Esophagus muscularis mucosa (tissue), 4 donors: ENCODE measurements at regions not wholly inside any gene's neighbourhood (a gene's known extent, or its start where the extent isn't known, plus 50 kb on each side); places are given as distances from the start of the nearest gene placed in this dataset.

Experiments
- DNase-seq: peaks from one replicate; pipeline ENCODE4 v3.0.0-alpha.2; 2017; ENCODE audit errors: extremely low spot score
- H3K27ac ChIP-seq, 4 donors: fragments of 200-600 bp; sonication (generic); replicated peaks in 1 of 4; 1 replicate in 3 of 4; 2 replicates in 1 of 4; pipeline ENCODE4 v1.5.1; 2016 to 2019; ENCODE audit warnings: mild to moderate bottlenecking in 1 of 4
- H3K27me3 ChIP-seq, 4 donors: fragments of 200-600 bp; sonication (generic); one replicate each; pipeline versions ENCODE4 v1.5.1 to v1.6.0; 2016 to 2019
- H3K36me3 ChIP-seq, 4 donors: fragments of 200-600 bp; sonication (generic); one replicate each; pipeline ENCODE4 v1.5.1; 2016 to 2019
- H3K4me1 ChIP-seq, 4 donors: fragments of 200-600 bp; sonication (generic); one replicate each; pipeline ENCODE4 v1.5.1; 2016 to 2019
- H3K4me3 ChIP-seq, 4 donors: fragments of 200-600 bp; sonication (generic); 1 replicate in 2 of 4; 2 replicates in 2 of 4; pipeline ENCODE4 v1.5.1; 2016 to 2019; ENCODE audit warnings: mild to moderate bottlenecking in 4 of 4, moderate library complexity in 1 of 4
- H3K9me3 ChIP-seq, 4 donors: fragments of 200-600 bp; sonication (generic); 1 replicate in 3 of 4; 2 replicates in 1 of 4; pipeline ENCODE4 v1.5.1; 2016 to 2019
- CTCF ChIP-seq, 3 experiments: fragments of 200-600 bp in 2 of 3; fragments of 450-650 bp in 1 of 3; sonication (generic) in 2 of 3; IDR thresholded peaks; one replicate each; pipeline ENCODE4 v1.5.1; 2017 to 2019; ENCODE audit warnings: antibody characterized with exemption in 3 of 3, mild to moderate bottlenecking in 2 of 3, moderate library complexity in 1 of 3
- EP300 ChIP-seq: sonication (generic); formaldehyde crosslinking; IDR thresholded peaks from one replicate; pipeline ENCODE4 v1.6.1; 2017; ENCODE audit warnings: antibody characterized with exemption
- POLR2A ChIP-seq: fragments of 450-650 bp; IDR thresholded peaks from one replicate; pipeline ENCODE4 v1.6.1; 2017; ENCODE audit warnings: antibody characterized with exemption, moderate library complexity, mild to moderate bottlenecking, low read depth
- POLR2AphosphoS5 ChIP-seq, 2 donors: sonication (generic); formaldehyde crosslinking; IDR thresholded peaks; one replicate each; pipeline ENCODE4 v1.6.1; 2017; ENCODE audit warnings: antibody characterized with exemption in 2 of 2
- WGBS: methylation state at CpG from one replicate; pipeline ENCODE4 v1.1.5; 2018; 5-methylcytosine and 5-hydroxymethylcytosine counted together
- intact Hi-C: fragments of 100-400 bp; cut with DNase I; formaldehyde crosslinking; loops from one replicate; pipeline ENCODE4 v1.15.1; 2023

- intact Hi-C loops: no loop called here
- H3K36me3 ChIP-seq: no peaks in the 10 kb centered on the region
- no peaks in the 10 kb centered on the region for H3K9me3 ChIP-seq
- DNase-seq: no peak
- no peak overlapping the region for H3K27ac ChIP-seq
- H3K4me3 ChIP-seq: no peak overlapping the region
- TF ChIP-seq POLR2AphosphoS5 (IDR thresholded peaks at IDR 0.05) (no peak), EP300 (no peak), POLR2A (no peak), CTCF (IDR thresholded peaks at IDR 0.05) (no peak)
- WGBS: 51% methylated on average over 2 of the region's 2 CpGs
- no peaks in the 10 kb centered on the region for H3K27me3 ChIP-seq
- no peaks in the 10 kb centered on the region for H3K4me1 ChIP-seq
Observed at GRCh38 chr5:21603796-21604195, 1249.3 kb downstream of the CDH12 start.

- H3K36me3 ChIP-seq: no peaks in the 10 kb centered on the region
- TF ChIP-seq EP300 (no peak), POLR2AphosphoS5 (IDR thresholded peaks at IDR 0.05) (no peak), POLR2A (no peak), CTCF (IDR thresholded peaks at IDR 0.05) (no peak)
- H3K9me3 ChIP-seq: no peaks in the 10 kb centered on the region
- no peak overlapping the region for H3K27ac ChIP-seq
- no peak overlapping the region for H3K4me3 ChIP-seq
- H3K27me3 ChIP-seq: no peaks in the 10 kb centered on the region
- no peak for DNase-seq
- no peaks in the 10 kb centered on the region for H3K4me1 ChIP-seq
- 88% methylated on average over 2 of the region's 2 CpGs for WGBS
- intact Hi-C loops: no loop called here
Observed at GRCh38 chr5:21594566-21594965, 1258.6 kb downstream of the CDH12 start.

GRCh38 chr5:21593261-21593660 is 1259.9 kb downstream of the CDH12 start:
- Histone ChIP-seq H3K36me3 (no peaks in the 10 kb centered on the region), H3K4me1 (no peaks in the 10 kb centered on the region), H3K4me3 (no peak overlapping the region), H3K9me3 (no peaks in the 10 kb centered on the region), H3K27me3 (no peaks in the 10 kb centered on the region), H3K27ac (no peak overlapping the region)
- DNase-seq: no peak
- intact Hi-C loops: no loop called here
- TF ChIP-seq POLR2A (no peak), POLR2AphosphoS5 (IDR thresholded peaks at IDR 0.05) (no peak), CTCF (IDR thresholded peaks at IDR 0.05) (no peak), EP300 (no peak)

- TF ChIP-seq CTCF (IDR thresholded peaks at IDR 0.05): no peak
- no peak for TF ChIP-seq EP300
- H3K9me3 ChIP-seq: no peaks in the 10 kb centered on the region
- H3K4me1 ChIP-seq: no peaks in the 10 kb centered on the region
- H3K4me3 ChIP-seq: no peak overlapping the region
- H3K27me3 ChIP-seq: no peaks in the 10 kb centered on the region
- H3K27ac ChIP-seq: no peak overlapping the region
- H3K36me3 ChIP-seq: peaks cover 0 to 6% (median 0%) of the 10 kb centered on the region in 4 donors
- WGBS: 74% methylated on average over 3 of the region's 3 CpGs
- DNase-seq: no peak
- intact Hi-C loops: no loop called here
Observed at GRCh38 chr5:21581508-21581907, 1271.6 kb downstream of the CDH12 start.

- H3K4me3 ChIP-seq: no peak overlapping the region
- H3K9me3 ChIP-seq: no peaks in the 10 kb centered on the region
- 86% methylated on average over 4 of the region's 4 CpGs for WGBS
- H3K27me3 ChIP-seq: no peaks in the 10 kb centered on the region
- intact Hi-C loops: no loop called here
- H3K4me1 ChIP-seq: no peaks in the 10 kb centered on the region
- no peaks in the 10 kb centered on the region for H3K36me3 ChIP-seq
- DNase-seq: no peak
- TF ChIP-seq CTCF (IDR thresholded peaks at IDR 0.05) (no peak), EP300 (no peak)
- H3K27ac ChIP-seq: no peak overlapping the region
Observed at GRCh38 chr5:21574961-21575360, 1278.2 kb downstream of the CDH12 start.
